IMR-90 (cell line): ENCODE measurements at regions not wholly inside any gene's neighbourhood (a gene's known extent, or its start where the extent isn't known, plus 50 kb on each side); places are given as distances from the start of the nearest gene placed in this dataset.

ENCODE experiments used
- ATAC-seq: fragments of 200-7000 bp; cut with Tn5 transposase; 2 replicates; pipeline ENCODE4 v1.9.1; 2020; ENCODE audit warnings: low read depth, mild to moderate bottlenecking, moderate library complexity
- BruUV-seq: library from RNA; stranded (reverse); fragments of 400-500 nt; replicated peaks from 2 replicates; lab custom pipeline; 2021; lab: Mats Ljungman, UMichigan
- CTCF ChIA-PET: fragments of 300-600 bp; formaldehyde crosslinking; extraction: SDS; loops from one replicate; lab custom pipeline; 2021; ENCODE audit warnings: antibody characterized with exemption; lab: Yijun Ruan, JAX
- POLR2A ChIA-PET: fragments of 300-600 bp; sonication (Branson Sonifier 250); formaldehyde crosslinking; loops from one replicate; lab custom pipeline; 2022; ENCODE audit warnings: antibody characterized with exemption; ENCODE audit not compliant: unreplicated experiment; lab: Charles Lee
- DNase-seq: peaks from one replicate; pipeline ENCODE4 v3.0.0; 2013
- H2AFZ ChIP-seq: replicated peaks from 2 replicates; pipeline ENCODE3; 2013; ENCODE audit warnings: low read length, mild to moderate bottlenecking; ENCODE audit not compliant: poor library complexity
- H2AK5ac ChIP-seq: 2 replicates; pipeline ENCODE4 v1.6.1; 2013; ENCODE audit warnings: low read depth, low read length, inconsistent platforms
- H2AK9ac ChIP-seq: replicated peaks from 2 replicates; pipeline ENCODE3; 2013; ENCODE audit warnings: mild to moderate bottlenecking, low read depth, low read length, moderate library complexity; ENCODE audit not compliant: poor library complexity
- H2BK120ac ChIP-seq: 2 replicates; pipeline ENCODE4 v1.6.1; 2013; ENCODE audit warnings: low read depth, low read length, inconsistent platforms
- H2BK15ac ChIP-seq: 3 replicates; pipeline ENCODE4 v1.6.1; 2013; ENCODE audit warnings: low read depth, low read length, inconsistent platforms
- H2BK20ac ChIP-seq: 2 replicates; pipeline ENCODE4 v1.6.1; 2013; ENCODE audit warnings: low read depth, mild to moderate bottlenecking, inconsistent platforms, low read length, moderate library complexity
- H2BK5ac ChIP-seq: 2 replicates; pipeline ENCODE4 v1.6.1; 2013; ENCODE audit warnings: mild to moderate bottlenecking, low read depth, low read length, inconsistent platforms; ENCODE audit not compliant: poor library complexity, severe bottlenecking
- H3K14ac ChIP-seq: replicated peaks from 2 replicates; pipeline ENCODE4 v1.6.1; 2013; ENCODE audit warnings: low read depth, low read length, inconsistent platforms
- H3K18ac ChIP-seq: 2 replicates; pipeline ENCODE4 v1.6.1; 2013; ENCODE audit warnings: low read depth, low read length, control low read depth
- H3K23ac ChIP-seq: 2 replicates; pipeline ENCODE4 v1.6.1; 2013; ENCODE audit warnings: low read depth, low read length, inconsistent platforms
- H3K27ac ChIP-seq: 2 replicates; pipeline ENCODE4 v1.5.1; 2013; ENCODE audit warnings: mild to moderate bottlenecking, control low read depth, low read length; ENCODE audit not compliant: insufficient read depth
- H3K27me3 ChIP-seq: 2 replicates; pipeline ENCODE4 v1.6.1; 2013; ENCODE audit warnings: low read length; ENCODE audit not compliant: control insufficient read depth, insufficient read depth
- H3K36me3 ChIP-seq: 2 replicates; pipeline ENCODE4 v1.6.1; 2013; ENCODE audit warnings: low read length, mixed read lengths; ENCODE audit not compliant: control insufficient read depth, insufficient read depth
- H3K4ac ChIP-seq: 2 replicates; pipeline ENCODE4 v1.6.1; 2013; ENCODE audit warnings: low read depth, low read length, inconsistent platforms
- H3K4me1 ChIP-seq: 2 replicates; pipeline ENCODE4 v1.6.1; 2013; ENCODE audit warnings: low read length, mixed read lengths; ENCODE audit not compliant: control insufficient read depth, insufficient read depth
- H3K4me2 ChIP-seq: 2 replicates; pipeline ENCODE4 v1.6.1; 2013; ENCODE audit warnings: low read depth, mild to moderate bottlenecking, control low read depth, low read length, moderate library complexity
- H3K4me3 ChIP-seq: 2 replicates; pipeline ENCODE4 v1.5.1; 2013; ENCODE audit warnings: low read depth, mild to moderate bottlenecking, control low read depth, low read length, moderate library complexity; ENCODE audit not compliant: insufficient read depth
- H3K56ac ChIP-seq: 2 replicates; pipeline ENCODE4 v1.6.1; 2013; ENCODE audit warnings: low read length, inconsistent platforms; ENCODE audit not compliant: insufficient read depth; ENCODE audit errors: extremely low read depth
- H3K79me1 ChIP-seq, 2 experiments: 2 replicates each; pipeline ENCODE4 v1.6.1; 2013; ENCODE audit warnings: low read length in 2 of 2, inconsistent platforms in 1 of 2, low read depth in 1 of 2
- H3K9ac ChIP-seq: 2 replicates; pipeline ENCODE4 v1.6.1; 2013; ENCODE audit warnings: low read depth, low read length, control low read depth
- H3K9me1 ChIP-seq: 2 replicates; pipeline ENCODE4 v1.6.1; 2013; ENCODE audit warnings: low read length, inconsistent platforms; ENCODE audit not compliant: insufficient read depth
- H3K9me3 ChIP-seq: 2 replicates; pipeline ENCODE4 v1.6.1; 2013; ENCODE audit warnings: low read length; ENCODE audit not compliant: control insufficient read depth, insufficient read depth
- H4K20me1 ChIP-seq: 2 replicates; pipeline ENCODE4 v1.6.1; 2013; ENCODE audit warnings: low read length, inconsistent platforms; ENCODE audit not compliant: insufficient read depth
- H4K5ac ChIP-seq: 2 replicates; pipeline ENCODE4 v1.6.1; 2013; ENCODE audit warnings: mild to moderate bottlenecking, low read depth, low read length, control low read depth
- H4K8ac ChIP-seq, 2 experiments: 2 replicates each; pipeline ENCODE4 v1.6.1; 2013; ENCODE audit warnings: low read depth in 2 of 2, low read length in 2 of 2, control low read depth in 1 of 2, inconsistent platforms in 1 of 2
- H4K91ac ChIP-seq: 2 replicates; pipeline ENCODE4 v1.6.1; 2013; ENCODE audit warnings: low read depth, low read length, inconsistent platforms; ENCODE audit not compliant: insufficient read depth
- BHLHE40 ChIP-seq: fragments of 150-350 bp; IDR thresholded peaks from 2 replicates; pipeline ENCODE4 v1.6.1; 2016; ENCODE audit warnings: mild to moderate bottlenecking, low read depth, low read length
- CEBPB ChIP-seq: IDR thresholded peaks from 2 replicates; pipeline ENCODE4 v1.6.1; 2012; ENCODE audit warnings: low read depth, low read length, improper control_type of control experiment
- CHD1 ChIP-seq: IDR thresholded peaks from 2 replicates; pipeline ENCODE4 v1.6.1; 2012; ENCODE audit warnings: low read depth, low read length, improper control_type of control experiment
- ELK1 ChIP-seq: fragments of 150-350 bp; IDR thresholded peaks from 2 replicates; pipeline ENCODE4 v1.6.1; 2016; ENCODE audit warnings: low read depth, mild to moderate bottlenecking, low read length, moderate library complexity, borderline replicate concordance
- FOS ChIP-seq: fragments of 150-350 bp; IDR thresholded peaks from 2 replicates; pipeline ENCODE4 v1.6.1; 2016; ENCODE audit warnings: low read depth, low read length
- MAFK ChIP-seq: IDR thresholded peaks from 2 replicates; pipeline ENCODE4 v1.6.1; 2012; ENCODE audit warnings: low read depth, low read length, improper control_type of control experiment
- MAZ ChIP-seq: IDR thresholded peaks from 2 replicates; pipeline ENCODE4 v1.6.1; 2012; ENCODE audit warnings: low read depth, mild to moderate bottlenecking, low read length, improper control_type of control experiment, moderate library complexity, borderline replicate concordance
- MXI1 ChIP-seq: IDR thresholded peaks from 2 replicates; pipeline ENCODE4 v1.6.1; 2012; ENCODE audit warnings: low read depth, mild to moderate bottlenecking, low read length, moderate library complexity, borderline replicate concordance
- NFE2L2 ChIP-seq: fragments of 150-350 bp; IDR thresholded peaks from 2 replicates; pipeline ENCODE4 v1.6.1; 2016; ENCODE audit warnings: low read depth, mild to moderate bottlenecking, low read length
- POLR2A ChIP-seq: IDR thresholded peaks from 2 replicates; pipeline ENCODE4 v1.6.1; 2012; ENCODE audit warnings: mild to moderate bottlenecking, low read depth, low read length
- RAD21 ChIP-seq: IDR thresholded peaks from 2 replicates; pipeline ENCODE4 v1.6.1; 2012; ENCODE audit warnings: low read length, improper control_type of control experiment
- RCOR1 ChIP-seq: IDR thresholded peaks from 2 replicates; pipeline ENCODE4 v1.6.1; 2012; ENCODE audit warnings: mild to moderate bottlenecking, low read length, improper control_type of control experiment; ENCODE audit not compliant: insufficient replicate concordance
- RFX5 ChIP-seq: IDR thresholded peaks from 2 replicates; pipeline ENCODE4 v1.8.0; 2012; ENCODE audit warnings: low read depth, mild to moderate bottlenecking, low read length, moderate library complexity
- SMC3 ChIP-seq: fragments of 150-350 bp; IDR thresholded peaks from 2 replicates; pipeline ENCODE4 v1.6.1; 2016; ENCODE audit warnings: low read depth, mild to moderate bottlenecking, antibody characterized with exemption, low read length, moderate library complexity
- WGBS, 2 experiments: methylation state at CpG; one replicate each; pipeline versions ENCODE4 v1.1.5 to v1.1.7; 2013; ENCODE audit warnings: missing lambda C conversion rate in 2 of 2; ENCODE audit not compliant: insufficient read length in 1 of 2; ENCODE audit errors: extremely low coverage in 2 of 2; 5-methylcytosine and 5-hydroxymethylcytosine counted together
- dilution Hi-C: fragments of 300-500 bp; cut with HindIII; formaldehyde crosslinking; loops from one replicate; pipeline ENCODE4 v1.14.3; 2018; ENCODE audit warnings: low sequenced_read_pairs; ENCODE audit not compliant: unreplicated experiment
- in situ Hi-C: fragments of 300-500 bp; cut with MboI; formaldehyde crosslinking; loops from 3 replicates; pipeline ENCODE4 v1.14.3; 2019; ENCODE audit warnings: low sequenced_read_pairs, inconsistent platforms, mixed read lengths
- intact Hi-C: fragments of 100-400 bp; cut with micrococcal nuclease; formaldehyde crosslinking; loops from 2 replicates; pipeline ENCODE4 v1.10.0; 2022
- TF ChIP-seq, protein P1 (sequence below): fragments of 150-350 bp; IDR thresholded peaks from 2 replicates; pipeline ENCODE4 v1.6.1; 2017; ENCODE audit warnings: mild to moderate bottlenecking, antibody characterized with exemption, low read length, low read depth
- TF ChIP-seq, protein P2 (sequence below): conservative IDR thresholded peaks from 2 replicates; pipeline ENCODE4 v1.5.1; 2012; ENCODE audit warnings: mild to moderate bottlenecking, low read depth, low read length, improper control_type of control experiment

GRCh38 chr12:67788118-67788517 is 139.6 kb downstream of the DYRK2 start:
- no peak overlapping the region for H2AK5ac ChIP-seq
- intact Hi-C loops (no loop called here), in situ Hi-C loops (no loop called here), dilution Hi-C loops (no loop called here)
- H3K9me1 ChIP-seq = no peaks in the 10 kb centered on the region
- H3K27me3 ChIP-seq = peaks cover 3% of the 10 kb centered on the region; the same call in 1 of the 2 replicates
- no TSS peak for BruUV-seq
- no peak overlapping the region for H2AK9ac ChIP-seq
- TF ChIP-seq RFX5 = no peak
- TF ChIP-seq BHLHE40 = no peak
- no peak for TF ChIP-seq MXI1
- TF ChIP-seq RCOR1 = no peak
- no peak for TF ChIP-seq RAD21
- TF ChIP-seq, protein P1, sequence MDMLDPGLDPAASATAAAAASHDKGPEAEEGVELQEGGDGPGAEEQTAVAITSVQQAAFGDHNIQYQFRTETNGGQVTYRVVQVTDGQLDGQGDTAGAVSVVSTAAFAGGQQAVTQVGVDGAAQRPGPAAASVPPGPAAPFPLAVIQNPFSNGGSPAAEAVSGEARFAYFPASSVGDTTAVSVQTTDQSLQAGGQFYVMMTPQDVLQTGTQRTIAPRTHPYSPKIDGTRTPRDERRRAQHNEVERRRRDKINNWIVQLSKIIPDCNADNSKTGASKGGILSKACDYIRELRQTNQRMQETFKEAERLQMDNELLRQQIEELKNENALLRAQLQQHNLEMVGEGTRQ = no peak
- TF ChIP-seq ELK1 = no peak
- TF ChIP-seq NFE2L2 = no peak
- TF ChIP-seq FOS = no peak
- TF ChIP-seq MAFK = no peak
- TF ChIP-seq POLR2A = no peak
- TF ChIP-seq MAZ = no peak
- no peak for TF ChIP-seq SMC3
- no peak for TF ChIP-seq CHD1
- TF ChIP-seq, protein P2, sequence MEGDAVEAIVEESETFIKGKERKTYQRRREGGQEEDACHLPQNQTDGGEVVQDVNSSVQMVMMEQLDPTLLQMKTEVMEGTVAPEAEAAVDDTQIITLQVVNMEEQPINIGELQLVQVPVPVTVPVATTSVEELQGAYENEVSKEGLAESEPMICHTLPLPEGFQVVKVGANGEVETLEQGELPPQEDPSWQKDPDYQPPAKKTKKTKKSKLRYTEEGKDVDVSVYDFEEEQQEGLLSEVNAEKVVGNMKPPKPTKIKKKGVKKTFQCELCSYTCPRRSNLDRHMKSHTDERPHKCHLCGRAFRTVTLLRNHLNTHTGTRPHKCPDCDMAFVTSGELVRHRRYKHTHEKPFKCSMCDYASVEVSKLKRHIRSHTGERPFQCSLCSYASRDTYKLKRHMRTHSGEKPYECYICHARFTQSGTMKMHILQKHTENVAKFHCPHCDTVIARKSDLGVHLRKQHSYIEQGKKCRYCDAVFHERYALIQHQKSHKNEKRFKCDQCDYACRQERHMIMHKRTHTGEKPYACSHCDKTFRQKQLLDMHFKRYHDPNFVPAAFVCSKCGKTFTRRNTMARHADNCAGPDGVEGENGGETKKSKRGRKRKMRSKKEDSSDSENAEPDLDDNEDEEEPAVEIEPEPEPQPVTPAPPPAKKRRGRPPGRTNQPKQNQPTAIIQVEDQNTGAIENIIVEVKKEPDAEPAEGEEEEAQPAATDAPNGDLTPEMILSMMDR = no peak
- no peak for TF ChIP-seq CEBPB
- no peak overlapping the region for H4K5ac ChIP-seq
- CTCF ChIA-PET = interaction anchor here (0.9 kb wide), 1 partner anchor 19 kb away, joined by 7 read pairs; no protein-coding TSS in a partner anchor
- no peak overlapping the region for H2BK5ac ChIP-seq
- DNase-seq = no peak
- H3K36me3 ChIP-seq = no peaks in the 10 kb centered on the region
- H3K4me1 ChIP-seq = peaks cover 2% of the 10 kb centered on the region
- POLR2A ChIA-PET = interaction anchor here (0.7 kb wide), 1 partner anchor 519 kb away, joined by 3 read pairs; the partner anchor contains the start of gene CAND1
- no peak overlapping the region for H2AFZ ChIP-seq
- H3K9me3 ChIP-seq = no peaks in the 10 kb centered on the region
- H3K14ac ChIP-seq = no peak overlapping the region
- H2BK20ac ChIP-seq = no peak overlapping the region
- no peak overlapping the region for H4K91ac ChIP-seq
- H4K20me1 ChIP-seq = no peaks in the 10 kb centered on the region
- H3K18ac ChIP-seq = no peak overlapping the region
- no peak overlapping the region for H3K4me3 ChIP-seq
- H3K56ac ChIP-seq = no peak overlapping the region
- no CpG with 5 or more reads among the region's 5 CpGs for WGBS, 2 experiments
- no peak overlapping the region for H3K9ac ChIP-seq
- H3K4ac ChIP-seq = no peak overlapping the region
- no peaks in the 10 kb centered on the region for H3K79me1 ChIP-seq
- H3K4me2 ChIP-seq = no peak overlapping the region
- no peak overlapping the region for H2BK15ac ChIP-seq
- no peak overlapping the region for H2BK120ac ChIP-seq
- H3K27ac ChIP-seq = no peak overlapping the region
- no peak for ATAC-seq
- no peak overlapping the region for H3K23ac ChIP-seq
- no peak overlapping the region for H4K8ac ChIP-seq
